ENCODE measurements at regions not wholly inside any gene's neighbourhood (a gene's known extent, or its start where the extent isn't known, plus 50 kb on each side); places are given as distances from the start of the nearest gene placed in this dataset.
"Not testable (repeated sequence)": the region's sequence is repeated elsewhere in the genome, so short reads cannot be mapped to it uniquely, and the experiment has no call there.

GRCh38 chr9:103287361-103287760 is 292.2 kb downstream of the CYLC2 start:
- H3K4me1 Mint-ChIP-seq = no peaks in the 10 kb centered on the region

GRCh38 chr9:103296189-103296588 is 301.1 kb downstream of the CYLC2 start:
- H3K4me3 Mint-ChIP-seq = no peak overlapping the region

More at GRCh38 chr9:103287361-103287760, 292.2 kb downstream of the CYLC2 start:
- Mint-ChIP-seq H3K27me3 (no peaks in the 10 kb centered on the region), H3K36me3 (ENCODE audit: low read depth) (no peaks in the 10 kb centered on the region), H3K4me3 (no peak overlapping the region), H3K27ac (no peak overlapping the region), H3K9me3 (no peaks in the 10 kb centered on the region)
- no peak for ATAC-seq (replicated peaks)

GRCh38 chr9:103301051-103301450 is 305.9 kb downstream of the CYLC2 start:
- H3K27me3 Mint-ChIP-seq = no peaks in the 10 kb centered on the region
- no peak overlapping the region for H3K4me3 Mint-ChIP-seq
- peaks cover 3% of the 10 kb centered on the region for H3K9me3 Mint-ChIP-seq
- no peaks in the 10 kb centered on the region for H3K36me3 Mint-ChIP-seq (ENCODE audit: low read depth)
- no peak overlapping the region for H3K27ac Mint-ChIP-seq
- no peak for ATAC-seq (replicated peaks)
- no peaks in the 10 kb centered on the region for H3K4me1 Mint-ChIP-seq

More at GRCh38 chr9:103296189-103296588, 301.1 kb downstream of the CYLC2 start:
- no peaks in the 10 kb centered on the region for H3K36me3 Mint-ChIP-seq (ENCODE audit: low read depth)
- ATAC-seq (replicated peaks) = no peak
- no peak overlapping the region for H3K27ac Mint-ChIP-seq
- peaks cover 3% of the 10 kb centered on the region for H3K9me3 Mint-ChIP-seq
- H3K27me3 Mint-ChIP-seq = no peaks in the 10 kb centered on the region
- H3K4me1 Mint-ChIP-seq = no peaks in the 10 kb centered on the region

GRCh38 chr9:103304797-103305196 is 309.7 kb downstream of the CYLC2 start:
- Mint-ChIP-seq H3K27ac (no peak overlapping the region), H3K36me3 (ENCODE audit: low read depth) (no peaks in the 10 kb centered on the region), H3K9me3 (peaks cover 3% of the 10 kb centered on the region), H3K4me1 (no peaks in the 10 kb centered on the region), H3K27me3 (no peaks in the 10 kb centered on the region), H3K4me3 (no peak overlapping the region)
- no peak for ATAC-seq (replicated peaks)

- Mint-ChIP-seq H3K9me3 (no peaks in the 10 kb centered on the region), H3K27ac (no peak overlapping the region), H3K36me3 (ENCODE audit: low read depth) (no peaks in the 10 kb centered on the region), H3K4me3 (no peak overlapping the region), H3K27me3 (no peaks in the 10 kb centered on the region), H3K4me1 (no peaks in the 10 kb centered on the region)
- ATAC-seq (replicated peaks) = no peak
Measured at GRCh38 chr9:103319979-103320378, 324.8 kb downstream of the CYLC2 start.

GRCh38 chr9:103323699-103324098 is 328.6 kb downstream of the CYLC2 start:
- no peak overlapping the region for H3K4me3 Mint-ChIP-seq
- no peaks in the 10 kb centered on the region for H3K9me3 Mint-ChIP-seq
- no peaks in the 10 kb centered on the region for H3K4me1 Mint-ChIP-seq
- H3K27me3 Mint-ChIP-seq = no peaks in the 10 kb centered on the region
- no peak for ATAC-seq (replicated peaks)
- H3K36me3 Mint-ChIP-seq (ENCODE audit: low read depth) = no peaks in the 10 kb centered on the region
- H3K27ac Mint-ChIP-seq = no peak overlapping the region

GRCh38 chr9:103335461-103335860 is 340.3 kb downstream of the CYLC2 start:
- no peak for ATAC-seq (replicated peaks)
- Mint-ChIP-seq H3K27ac (no peak overlapping the region), H3K4me1 (no peaks in the 10 kb centered on the region), H3K27me3 (no peaks in the 10 kb centered on the region), H3K4me3 (no peak overlapping the region), H3K9me3 (peaks cover 7% of the 10 kb centered on the region), H3K36me3 (ENCODE audit: low read depth) (no peaks in the 10 kb centered on the region)

GRCh38 chr9:103355000-103355399 is 359.9 kb downstream of the CYLC2 start:
- H3K4me1 Mint-ChIP-seq = no peaks in the 10 kb centered on the region
- ATAC-seq (replicated peaks) = no peak

GRCh38 chr9:103357980-103358379 is 362.8 kb downstream of the CYLC2 start:
- peaks cover 14% of the 10 kb centered on the region for H3K9me3 Mint-ChIP-seq
- not testable (repeated sequence) for H3K36me3 Mint-ChIP-seq (ENCODE audit: low read depth); H3K4me3 Mint-ChIP-seq; H3K27me3 Mint-ChIP-seq; ATAC-seq (replicated peaks); H3K27ac Mint-ChIP-seq; H3K4me1 Mint-ChIP-seq

More at GRCh38 chr9:103355000-103355399, 359.9 kb downstream of the CYLC2 start:
- Mint-ChIP-seq H3K9me3 (peaks cover 12% of the 10 kb centered on the region), H3K27me3 (no peaks in the 10 kb centered on the region), H3K36me3 (ENCODE audit: low read depth) (no peaks in the 10 kb centered on the region), H3K27ac (no peak overlapping the region), H3K4me3 (no peak overlapping the region)

- H3K27ac Mint-ChIP-seq = no peak overlapping the region
- H3K36me3 Mint-ChIP-seq (ENCODE audit: low read depth) = no peaks in the 10 kb centered on the region
- H3K4me3 Mint-ChIP-seq = no peak overlapping the region
- no peaks in the 10 kb centered on the region for H3K27me3 Mint-ChIP-seq
- ATAC-seq (replicated peaks) = no peak
- no peaks in the 10 kb centered on the region for H3K4me1 Mint-ChIP-seq
- peaks cover 9% of the 10 kb centered on the region for H3K9me3 Mint-ChIP-seq
Measured at GRCh38 chr9:103361906-103362305, 366.8 kb downstream of the CYLC2 start.

- no peak for ATAC-seq (replicated peaks)
- H3K36me3 Mint-ChIP-seq (ENCODE audit: low read depth) = no peaks in the 10 kb centered on the region
- H3K9me3 Mint-ChIP-seq = peaks cover 9% of the 10 kb centered on the region
- no peaks in the 10 kb centered on the region for H3K4me1 Mint-ChIP-seq
- H3K27me3 Mint-ChIP-seq = no peaks in the 10 kb centered on the region
- H3K4me3 Mint-ChIP-seq = no peak overlapping the region
- H3K27ac Mint-ChIP-seq = no peak overlapping the region
Measured at GRCh38 chr9:103362986-103363385, 367.9 kb downstream of the CYLC2 start.

GRCh38 chr9:103364753-103365152 is 369.6 kb downstream of the CYLC2 start:
- Mint-ChIP-seq H3K27me3 (no peaks in the 10 kb centered on the region), H3K4me1 (no peaks in the 10 kb centered on the region), H3K4me3 (no peak overlapping the region), H3K27ac (no peak overlapping the region), H3K9me3 (peaks cover 4% of the 10 kb centered on the region), H3K36me3 (ENCODE audit: low read depth) (no peaks in the 10 kb centered on the region)
- no peak for ATAC-seq (replicated peaks)

- Mint-ChIP-seq H3K9me3 (no peaks in the 10 kb centered on the region), H3K36me3 (ENCODE audit: low read depth) (no peaks in the 10 kb centered on the region), H3K4me1 (no peaks in the 10 kb centered on the region), H3K4me3 (no peak overlapping the region), H3K27me3 (no peaks in the 10 kb centered on the region), H3K27ac (no peak overlapping the region)
- no peak for ATAC-seq (replicated peaks)
Measured at GRCh38 chr9:103371152-103371551, 376.0 kb downstream of the CYLC2 start.

GRCh38 chr9:103372828-103373227 is 377.7 kb downstream of the CYLC2 start:
- H3K27ac Mint-ChIP-seq = no peak overlapping the region
- no peaks in the 10 kb centered on the region for H3K9me3 Mint-ChIP-seq
- ATAC-seq (replicated peaks) = no peak
- no peak overlapping the region for H3K4me3 Mint-ChIP-seq
- no peaks in the 10 kb centered on the region for H3K27me3 Mint-ChIP-seq
- H3K36me3 Mint-ChIP-seq (ENCODE audit: low read depth) = no peaks in the 10 kb centered on the region
- H3K4me1 Mint-ChIP-seq = no peaks in the 10 kb centered on the region

- no peak for ATAC-seq (replicated peaks)
- no peak overlapping the region for H3K27ac Mint-ChIP-seq
- no peak overlapping the region for H3K4me3 Mint-ChIP-seq
- no peaks in the 10 kb centered on the region for H3K27me3 Mint-ChIP-seq
- no peaks in the 10 kb centered on the region for H3K9me3 Mint-ChIP-seq
- H3K4me1 Mint-ChIP-seq = no peaks in the 10 kb centered on the region
- H3K36me3 Mint-ChIP-seq (ENCODE audit: low read depth) = no peaks in the 10 kb centered on the region
Measured at GRCh38 chr9:103377667-103378066, 382.5 kb downstream of the CYLC2 start.
